ENCODE measurements at regions not wholly inside any gene's neighbourhood (a gene's known extent, or its start where the extent isn't known, plus 50 kb on each side); places are given as distances from the start of the nearest gene placed in this dataset.

DNA sequence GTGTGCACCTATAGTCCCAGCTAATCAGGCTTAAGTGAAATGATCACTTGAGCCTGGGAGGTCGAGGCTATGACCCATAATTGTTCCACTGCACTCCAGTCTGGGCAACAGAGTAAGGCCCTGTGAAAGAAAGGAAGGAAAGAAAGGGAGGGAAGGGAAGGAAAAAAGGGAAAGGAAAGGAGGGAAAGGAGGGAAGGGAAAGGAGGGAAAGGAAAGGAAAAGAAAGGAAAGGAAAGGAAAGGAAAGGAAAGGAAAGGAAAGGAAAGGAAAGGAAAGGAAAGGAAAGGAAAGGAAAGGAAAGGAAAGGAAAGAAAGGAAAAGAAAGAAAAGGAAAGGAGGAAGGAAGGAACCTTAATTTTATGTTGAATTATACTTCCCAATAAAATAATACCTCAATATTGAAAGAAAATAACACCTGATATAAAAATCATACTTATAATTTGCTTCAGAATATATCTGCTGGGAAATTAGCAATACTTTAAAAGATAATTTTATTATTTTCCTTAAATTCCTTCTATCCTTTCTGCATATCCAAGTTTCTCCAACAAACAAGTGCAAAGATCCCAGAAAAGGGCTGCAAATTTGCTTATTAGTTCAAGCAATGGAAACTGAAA, 177.3 kb downstream of the KLF12 start:
- TF ChIP-seq CTCF (IDR thresholded peaks at IDR 0.05; ENCODE audit: low read length, missing control alignments): no peak
- H3K4me3 ChIP-seq (replicated peaks; ENCODE audit: low read depth, low read length): no peak overlapping the region
- DNase-seq (ENCODE audit: low read depth): no peak

DNA sequence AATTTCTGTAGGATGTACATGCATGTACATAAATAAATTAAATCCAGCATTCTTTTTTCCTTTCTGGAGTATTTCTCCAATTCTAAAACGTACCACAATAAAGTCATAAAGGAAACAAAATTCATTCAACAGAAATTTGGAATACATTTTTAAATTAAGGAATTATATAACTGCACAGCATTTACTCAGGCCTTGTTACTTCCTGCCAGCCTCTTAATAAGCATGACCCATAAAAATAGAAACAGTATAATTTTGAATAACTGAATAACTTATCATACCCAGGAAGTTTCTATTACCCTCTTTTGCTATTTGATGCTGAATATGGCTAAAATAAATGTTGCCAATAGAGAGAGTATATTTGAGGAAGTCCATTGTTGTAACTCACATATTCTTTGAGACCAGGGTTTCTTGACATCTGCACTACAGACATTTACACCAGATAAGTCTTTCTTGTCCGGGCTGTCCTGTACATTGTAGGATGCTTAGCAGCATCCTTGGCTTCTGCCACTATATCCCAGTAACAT, 178.2 kb downstream of the KLF12 start:
- no peak overlapping the region for H3K4me3 ChIP-seq (replicated peaks; ENCODE audit: low read depth, low read length)
- no peak for DNase-seq (ENCODE audit: low read depth)
- TF ChIP-seq CTCF (IDR thresholded peaks at IDR 0.05; ENCODE audit: low read length, missing control alignments): no peak

DNA sequence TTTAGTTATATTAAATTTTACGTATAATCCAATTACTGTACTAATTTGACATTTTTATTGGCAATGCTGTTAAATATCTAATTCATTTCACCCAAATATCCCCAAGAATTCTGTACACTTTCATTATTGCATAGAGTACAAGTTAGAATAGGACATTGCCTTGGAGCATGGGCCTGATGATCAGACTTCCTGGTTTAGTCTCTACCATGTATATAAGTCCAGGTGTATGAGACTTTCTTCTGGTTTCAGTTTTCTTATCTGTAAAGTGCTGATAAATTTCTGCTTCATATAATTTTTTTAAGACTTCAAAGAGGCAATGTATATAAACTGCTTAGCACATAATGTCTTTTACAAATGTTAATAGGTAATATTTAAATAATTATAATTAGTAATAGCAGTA, 179.4 kb downstream of the KLF12 start:
- DNase-seq (ENCODE audit: low read depth): no peak
- TF ChIP-seq CTCF (IDR thresholded peaks at IDR 0.05; ENCODE audit: low read length, missing control alignments): no peak
- H3K4me3 ChIP-seq (replicated peaks; ENCODE audit: low read depth, low read length): no peak overlapping the region

DNA sequence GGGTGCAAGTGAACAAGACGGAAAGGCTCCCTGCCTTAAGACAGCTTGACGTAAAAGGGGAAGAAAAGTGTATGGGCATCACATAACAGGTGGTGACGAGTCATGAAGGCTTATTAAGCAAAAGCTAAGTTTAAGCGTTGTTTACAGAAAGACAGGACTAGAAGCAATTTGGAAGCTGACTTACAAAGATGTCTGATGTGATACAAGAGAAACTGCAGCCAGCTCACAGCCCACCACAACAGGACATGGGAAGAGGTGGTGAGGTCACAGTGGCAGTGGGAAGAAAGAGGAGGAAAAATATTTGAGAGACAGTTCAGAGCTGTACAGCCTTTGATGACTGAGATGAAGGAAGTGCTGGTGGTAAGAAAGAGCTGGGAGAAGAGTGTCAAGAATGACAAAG, 181.6 kb downstream of the KLF12 start:
- TF ChIP-seq CTCF (IDR thresholded peaks at IDR 0.05; ENCODE audit: low read length, missing control alignments): no peak
- H3K4me3 ChIP-seq (replicated peaks; ENCODE audit: low read depth, low read length): no peak overlapping the region
- no peak for DNase-seq (ENCODE audit: low read depth)

- no peak for TF ChIP-seq CTCF (IDR thresholded peaks at IDR 0.05; ENCODE audit: low read length, missing control alignments)
- DNase-seq (ENCODE audit: low read depth): no peak
- no peak overlapping the region for H3K4me3 ChIP-seq (replicated peaks; ENCODE audit: low read depth, low read length)
These were observed 185.2 kb downstream of the KLF12 start for GRCh38 chr13:73948848-73949529.

GRCh38 chr13:73945871-73946270, 188.3 kb downstream of the KLF12 start:
- DNase-seq (ENCODE audit: low read depth): no peak
- no peak overlapping the region for H3K4me3 ChIP-seq (replicated peaks; ENCODE audit: low read depth, low read length)

More at GRCh38 chr13:73945871-73946270, 188.3 kb downstream of the KLF12 start:
- no peak for TF ChIP-seq CTCF (IDR thresholded peaks at IDR 0.05; ENCODE audit: low read length, missing control alignments)

Data from fibroblast of pulmonary artery (primary cell).